Myocyte (in vitro differentiated cells): ENCODE measurements at regions not wholly inside any gene's neighbourhood (a gene's known extent, or its start where the extent isn't known, plus 50 kb on each side); places are given as distances from the start of the nearest gene placed in this dataset.

Experiments
- DNase-seq: peaks from one replicate; pipeline ENCODE4 v3.0.0-alpha.2; 2012; ENCODE audit warnings: low read depth

GRCh38 chr13:40273253-40274025 lies 393.0 kb downstream of the FOXO1 start:
- no peak for DNase-seq

GRCh38 chr13:40274103-40274502 lies 392.3 kb downstream of the FOXO1 start:
- no peak for DNase-seq

- no peak for DNase-seq
These were observed 391.3 kb downstream of the FOXO1 start for GRCh38 chr13:40275155-40275554.

DNA sequence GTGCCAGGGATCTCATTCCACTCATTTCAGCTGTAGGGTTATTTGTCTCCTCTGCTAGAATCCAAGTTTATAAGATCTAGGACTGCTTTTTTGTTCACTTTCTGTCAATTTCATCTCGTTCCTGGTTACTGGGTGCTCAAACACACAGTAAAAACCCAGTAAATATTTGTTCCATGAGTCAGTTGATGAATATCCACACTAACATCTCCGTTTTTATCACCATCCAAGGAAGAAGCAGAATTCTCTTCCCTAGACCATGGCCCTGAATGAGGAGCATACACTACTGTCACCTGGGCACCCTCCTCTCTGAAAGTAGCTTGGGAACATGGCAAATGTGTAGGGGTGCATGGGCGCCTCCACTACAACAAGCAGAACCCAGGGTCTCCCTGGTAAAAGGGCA lies 390.8 kb downstream of the FOXO1 start:
- no peak for DNase-seq

GRCh38 chr13:40283666-40284065 lies 382.8 kb downstream of the FOXO1 start:
- DNase-seq = no peak

DNA sequence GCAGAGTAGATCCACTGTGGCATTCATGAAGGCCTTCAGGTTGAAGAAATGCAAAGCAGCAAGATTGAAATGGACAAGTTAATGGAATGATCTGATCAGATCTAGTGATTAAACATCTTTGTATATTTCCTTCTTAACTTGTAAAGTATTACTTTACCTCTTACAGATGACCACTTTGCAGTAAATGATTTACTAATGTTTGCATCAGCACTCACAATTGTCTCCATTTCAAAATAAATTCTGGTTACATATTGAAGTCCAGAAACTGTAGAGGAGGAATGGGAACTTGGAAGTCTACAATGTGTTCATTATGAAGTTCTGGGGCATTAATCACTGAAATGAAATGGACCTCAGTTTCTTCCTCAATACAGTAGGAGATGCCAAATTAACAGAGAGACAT lies 380.8 kb downstream of the FOXO1 start:
- DNase-seq = no peak

DNA sequence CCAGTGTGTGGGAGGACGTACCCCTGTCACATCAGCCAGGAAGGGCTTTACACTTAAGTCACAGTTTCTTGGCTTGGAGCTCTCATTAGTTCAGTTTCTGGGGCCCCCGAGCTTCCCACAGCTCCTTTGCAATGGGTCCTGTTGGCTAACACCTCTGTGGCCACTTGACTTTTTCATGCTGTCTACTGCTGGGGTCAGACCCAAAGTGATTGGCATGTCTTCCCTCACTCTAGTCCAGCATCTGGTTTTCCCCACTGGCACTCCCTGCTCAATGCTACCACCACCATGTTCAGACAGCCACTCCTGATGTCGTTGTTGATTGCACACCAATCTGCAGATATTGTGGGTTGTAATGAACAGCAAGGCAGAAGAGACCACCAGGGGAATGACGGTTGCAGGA lies 379.0 kb downstream of the FOXO1 start:
- DNase-seq = no peak

- DNase-seq = no peak
These were observed 378.2 kb downstream of the FOXO1 start for GRCh38 chr13:40288259-40288658.

DNA sequence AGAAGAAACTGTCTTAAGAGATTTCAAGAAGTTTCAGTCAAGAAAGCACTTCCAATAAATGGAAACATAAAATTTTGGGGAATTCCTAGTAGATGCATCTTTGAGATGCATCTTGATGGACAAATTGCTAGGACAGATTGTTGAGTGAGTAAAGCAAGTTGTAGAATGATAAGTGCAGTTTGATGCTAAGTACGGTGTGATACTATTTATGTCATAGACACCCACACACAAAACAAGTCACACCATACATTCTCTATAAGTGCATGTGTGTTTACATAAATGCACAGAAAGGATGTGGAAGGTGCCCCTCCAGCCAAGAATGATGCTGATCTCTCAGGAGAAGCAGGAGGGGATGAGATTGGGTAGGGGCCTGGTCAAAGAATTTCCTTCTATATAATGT lies 375.7 kb downstream of the FOXO1 start:
- DNase-seq = no peak

DNA sequence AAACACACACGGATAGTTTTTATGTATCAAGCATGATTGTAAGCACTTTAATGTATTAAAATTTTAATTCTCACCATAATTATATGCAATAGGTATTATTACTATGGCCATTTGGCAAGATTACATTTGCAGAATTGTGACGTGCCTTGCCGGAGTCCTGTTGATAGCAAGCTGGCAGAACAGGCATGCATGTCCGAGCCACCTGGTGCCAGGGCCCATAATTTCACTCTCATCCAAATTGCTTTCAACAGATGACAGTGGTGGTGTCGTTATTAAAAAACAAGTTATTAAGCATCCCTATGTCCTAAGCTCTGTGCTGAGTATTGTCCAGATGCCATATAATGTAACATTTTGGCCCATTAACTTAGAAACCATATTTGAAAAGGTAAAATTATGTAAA lies 374.3 kb downstream of the FOXO1 start:
- DNase-seq = no peak

DNA sequence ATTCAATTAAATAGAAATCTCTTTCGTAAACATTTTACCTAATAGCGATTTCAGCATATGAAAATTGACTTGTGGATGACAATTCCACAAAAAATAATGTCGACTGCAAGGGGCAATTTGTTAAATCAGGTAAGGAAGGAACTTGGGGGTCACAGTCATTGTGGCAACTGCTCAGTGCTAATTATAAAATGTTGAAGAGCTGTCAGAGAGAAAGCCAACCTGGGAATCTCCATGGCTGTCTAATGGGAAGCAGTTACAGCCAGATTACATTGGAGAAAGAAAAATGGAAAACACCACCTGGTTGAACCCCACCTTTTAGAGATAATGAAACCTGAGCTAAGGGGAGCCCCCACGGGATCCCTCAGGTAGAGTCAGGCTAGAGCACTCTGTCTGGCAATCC lies 373.9 kb downstream of the FOXO1 start:
- no peak for DNase-seq

GRCh38 chr13:40302351-40302750 lies 364.1 kb downstream of the FOXO1 start:
- no peak for DNase-seq

GRCh38 chr13:40304391-40304790 lies 362.1 kb downstream of the FOXO1 start:
- DNase-seq = no peak

DNA sequence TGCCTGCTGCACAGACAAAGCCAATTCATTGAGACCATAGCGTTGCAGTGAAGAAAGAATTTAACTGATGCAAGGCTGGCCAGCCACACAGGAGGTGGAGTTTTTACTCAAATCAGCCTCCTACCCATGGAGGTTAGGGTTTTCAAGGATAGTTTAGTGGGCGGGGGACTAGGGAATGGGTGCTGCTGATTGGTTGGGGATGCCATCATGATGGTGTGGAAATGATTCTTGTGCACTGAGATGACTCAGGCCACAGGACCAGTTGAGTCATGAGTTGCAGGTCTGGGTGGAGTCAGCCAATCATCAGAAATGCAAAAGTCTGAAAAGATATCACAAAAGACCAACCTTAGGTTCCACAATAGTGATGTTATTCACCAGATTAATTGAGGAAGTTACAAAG lies 359.6 kb downstream of the FOXO1 start:
- DNase-seq = no peak

DNA sequence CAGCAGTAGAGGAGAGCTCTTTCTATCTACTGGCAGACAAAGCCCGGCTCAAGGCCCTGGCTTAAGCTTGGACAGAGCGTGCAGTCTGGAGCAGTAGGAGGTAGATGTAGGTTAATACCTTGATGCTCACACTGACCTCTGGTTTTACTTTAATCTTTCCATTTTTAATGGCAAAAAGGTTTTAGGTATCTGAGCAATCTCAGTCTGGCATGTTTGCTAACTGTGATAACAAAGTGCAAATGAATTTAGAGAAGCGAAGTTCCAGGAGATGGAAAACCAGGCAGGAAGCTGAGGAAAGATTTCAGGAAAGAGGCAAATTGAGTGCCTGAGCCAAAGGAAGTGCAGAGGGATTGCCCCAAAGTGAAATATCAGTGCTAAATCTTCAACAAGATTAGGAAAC lies 356.6 kb downstream of the FOXO1 start:
- DNase-seq = no peak

DNA sequence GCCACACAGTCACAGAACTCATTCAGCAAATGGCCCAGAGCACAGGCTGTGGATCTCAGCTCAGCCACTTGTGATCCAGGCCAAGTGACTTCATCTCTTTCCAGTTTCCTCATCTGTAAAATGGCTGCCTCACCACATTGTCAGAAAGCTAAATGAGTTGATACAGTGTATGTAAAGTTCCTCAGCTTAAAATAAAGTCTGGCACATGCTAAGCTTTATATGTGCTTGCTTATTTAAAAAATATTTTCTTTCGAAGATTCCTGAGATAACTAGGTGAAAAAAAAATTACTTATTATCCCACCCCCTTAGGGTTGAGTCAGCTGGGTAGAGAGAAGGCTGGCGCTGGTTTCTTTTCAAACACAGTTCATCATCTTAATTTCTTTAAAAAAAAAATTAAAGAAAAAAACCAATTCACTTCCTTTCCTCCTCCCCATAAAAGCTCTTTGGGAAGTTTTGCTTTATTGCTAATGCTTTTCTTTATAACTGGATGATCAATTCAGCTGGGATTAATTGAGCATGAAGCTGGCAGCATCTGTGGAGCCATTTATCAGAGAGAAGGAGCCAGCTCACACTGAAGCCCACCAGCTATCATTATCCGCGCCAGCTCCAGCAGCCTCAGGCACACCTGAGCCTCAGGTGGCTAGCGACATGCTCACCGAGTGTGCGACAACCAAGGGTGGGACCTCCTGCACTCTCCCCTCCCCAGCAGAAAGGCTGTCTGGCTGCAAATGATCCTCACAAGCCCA lies 354.9 kb downstream of the FOXO1 start:
- no peak for DNase-seq

DNA sequence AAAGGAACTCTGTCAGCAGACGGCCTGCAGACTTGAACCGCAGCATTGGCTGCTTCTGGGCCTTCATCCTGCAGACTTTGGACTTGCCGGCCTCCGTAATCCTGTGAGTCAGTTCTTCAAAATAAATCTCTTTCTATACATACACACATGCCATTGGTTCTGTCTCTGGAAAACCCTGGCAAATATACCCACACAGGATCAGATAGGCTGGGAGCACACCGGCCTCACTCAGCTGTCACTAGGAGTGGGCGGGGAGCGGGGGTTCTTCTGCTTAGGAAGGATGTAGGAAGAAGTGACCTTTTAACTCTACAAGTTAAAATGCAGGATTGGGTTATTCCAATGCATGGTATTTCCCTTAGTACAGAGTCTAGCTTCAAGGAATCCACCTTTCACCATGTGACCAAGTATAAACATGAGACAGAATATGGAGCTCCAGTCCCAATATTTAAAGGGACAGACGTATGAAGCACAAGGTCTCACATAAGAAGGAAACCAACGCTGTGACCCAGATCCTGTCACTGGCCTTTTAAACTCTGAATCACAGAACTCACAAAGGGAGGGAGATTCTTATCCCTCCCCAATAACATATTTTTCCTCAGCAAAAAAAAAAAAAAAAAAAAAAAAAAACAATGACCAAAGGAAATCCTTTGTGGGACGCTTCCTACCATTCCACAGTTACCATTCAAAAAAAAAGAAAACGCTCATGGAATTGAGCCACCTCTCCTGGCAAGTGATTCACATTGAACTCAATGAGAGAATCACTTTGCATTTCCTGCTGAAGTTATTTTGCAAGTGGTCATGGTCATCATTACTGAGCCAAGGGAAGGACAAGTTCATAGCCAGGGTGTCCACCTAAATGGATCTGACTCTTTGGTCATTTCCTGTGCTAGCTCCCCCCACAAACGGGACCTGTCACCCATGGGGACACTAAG lies 352.9 kb downstream of the FOXO1 start:
- DNase-seq = no peak

DNA sequence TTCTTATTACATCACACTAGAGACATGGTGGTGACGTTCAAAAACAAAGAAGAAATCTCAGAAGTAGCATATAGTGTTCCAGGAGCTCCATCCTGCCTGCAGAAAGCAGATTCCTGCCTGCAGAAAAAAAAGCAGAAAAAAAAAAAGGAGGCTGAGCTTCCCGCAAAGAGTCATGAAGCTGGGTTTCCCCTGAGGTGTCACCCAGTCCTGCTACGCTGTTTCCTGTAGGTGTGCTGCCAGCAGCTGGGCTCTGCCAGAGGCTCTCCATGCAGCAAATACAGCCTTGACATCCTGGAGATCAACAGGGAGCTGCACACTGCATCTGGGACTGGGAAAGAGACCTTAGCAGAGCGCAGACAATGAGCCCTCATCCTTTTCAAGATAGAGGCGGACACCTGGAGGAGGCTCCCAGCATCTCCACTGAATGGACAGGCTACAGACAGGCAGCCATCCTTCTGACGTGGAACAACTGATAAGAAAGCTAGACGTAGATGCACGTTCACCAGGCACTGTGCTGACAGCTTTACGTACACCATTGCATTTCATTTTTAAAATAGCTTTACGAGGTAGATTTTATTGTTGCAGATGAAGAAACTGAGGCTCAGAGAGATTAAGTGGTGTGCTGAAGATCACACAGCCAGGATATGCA lies 350.9 kb downstream of the FOXO1 start:
- DNase-seq = no peak

DNA sequence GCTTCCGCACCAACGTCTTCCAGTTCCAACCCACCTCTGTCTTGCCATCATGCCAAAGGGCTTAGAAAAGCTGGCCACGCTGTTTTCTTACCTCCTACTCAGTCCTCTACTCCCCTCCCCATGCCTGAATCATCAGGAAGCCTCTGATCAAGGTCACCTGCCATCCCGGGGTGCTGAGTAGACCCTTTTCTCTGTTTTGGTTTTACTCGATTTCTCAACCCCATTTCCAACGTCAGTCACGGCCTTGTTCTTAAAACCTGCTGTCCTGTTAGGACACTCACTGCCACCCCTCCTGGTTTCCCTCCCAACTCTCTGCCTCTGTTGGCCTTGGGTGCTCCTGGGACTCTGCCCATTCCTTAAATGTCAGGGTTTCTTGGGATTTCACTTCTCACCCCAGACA lies 350.1 kb downstream of the FOXO1 start:
- no peak for DNase-seq

DNA sequence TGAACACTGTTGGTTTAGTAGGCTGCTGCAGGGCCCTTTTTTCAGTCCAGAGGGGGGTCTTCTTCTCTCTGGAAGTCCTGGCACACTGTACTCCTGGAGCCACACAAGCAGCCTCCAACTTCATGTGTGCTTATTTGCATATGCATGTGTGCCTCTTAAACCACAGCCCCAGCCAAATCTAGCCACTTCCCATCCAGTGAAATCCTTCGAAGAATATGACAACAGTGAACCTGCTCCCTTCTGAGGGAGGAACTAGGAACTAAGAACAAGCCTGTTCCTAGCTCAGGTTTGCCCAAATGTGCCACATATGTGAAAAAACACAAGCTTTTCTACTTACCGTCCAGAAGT lies 348.5 kb downstream of the FOXO1 start:
- no peak for DNase-seq

GRCh38 chr13:40318366-40318765 lies 348.1 kb downstream of the FOXO1 start:
- DNase-seq = peak; percentile 47
